Glutamatergic neuron (in vitro differentiated cells): ENCODE measurements at regions not wholly inside any gene's neighbourhood (a gene's known extent, or its start where the extent isn't known, plus 50 kb on each side); places are given as distances from the start of the nearest gene placed in this dataset.

ENCODE experiments used
- DNase-seq: peaks from one replicate; pipeline ENCODE4 v3.0.0; 2022
- H3K27ac Mint-ChIP-seq: one replicate; pipeline ENCODE4 v1.8.0; 2020; ENCODE audit warnings: mild to moderate bottlenecking, mixed read lengths, inconsistent platforms; ENCODE audit not compliant: unreplicated experiment
- H3K27me3 Mint-ChIP-seq: one replicate; pipeline ENCODE4 v1.8.0; 2020; ENCODE audit warnings: mild to moderate bottlenecking, moderate library complexity, mixed read lengths, inconsistent platforms; ENCODE audit not compliant: unreplicated experiment
- H3K36me3 Mint-ChIP-seq: one replicate; pipeline ENCODE4 v1.8.0; 2020; ENCODE audit warnings: mild to moderate bottlenecking, mixed read lengths, inconsistent platforms; ENCODE audit not compliant: unreplicated experiment
- H3K4me1 Mint-ChIP-seq: one replicate; pipeline ENCODE4 v1.8.0; 2020; ENCODE audit warnings: mild to moderate bottlenecking, low read depth, mixed read lengths, inconsistent platforms; ENCODE audit not compliant: unreplicated experiment
- H3K4me3 Mint-ChIP-seq: one replicate; pipeline ENCODE4 v1.8.0; 2020; ENCODE audit warnings: mild to moderate bottlenecking, mixed read lengths, inconsistent platforms; ENCODE audit not compliant: unreplicated experiment
- H3K9me3 Mint-ChIP-seq: one replicate; pipeline ENCODE4 v1.8.0; 2020; ENCODE audit warnings: mild to moderate bottlenecking, moderate library complexity, mixed read lengths, inconsistent platforms; ENCODE audit not compliant: unreplicated experiment
- CTCF ChIP-seq: fragments of 200-600 bp; sonication (generic); IDR thresholded peaks from one replicate; pipeline ENCODE4 v1.5.0; 2021; ENCODE audit not compliant: partially characterized antibody, unreplicated experiment

- Mint-ChIP-seq H3K9me3 (no peaks in the 10 kb centered on the region), H3K4me1 (no peaks in the 10 kb centered on the region), H3K4me3 (no peak overlapping the region), H3K27ac (no peak overlapping the region), H3K36me3 (no peaks in the 10 kb centered on the region), H3K27me3 (no peaks in the 10 kb centered on the region)
- DNase-seq = no peak
- no peak for TF ChIP-seq CTCF
Measured at GRCh38 chr4:143762511-143762910, 62.0 kb upstream of the FREM3 start.
